ENCODE measurements at regions not wholly inside any gene's neighbourhood (a gene's known extent, or its start where the extent isn't known, plus 50 kb on each side); places are given as distances from the start of the nearest gene placed in this dataset.

- no peak for DNase-seq (ENCODE audit: low read depth)
- TF ChIP-seq, protein P1, sequence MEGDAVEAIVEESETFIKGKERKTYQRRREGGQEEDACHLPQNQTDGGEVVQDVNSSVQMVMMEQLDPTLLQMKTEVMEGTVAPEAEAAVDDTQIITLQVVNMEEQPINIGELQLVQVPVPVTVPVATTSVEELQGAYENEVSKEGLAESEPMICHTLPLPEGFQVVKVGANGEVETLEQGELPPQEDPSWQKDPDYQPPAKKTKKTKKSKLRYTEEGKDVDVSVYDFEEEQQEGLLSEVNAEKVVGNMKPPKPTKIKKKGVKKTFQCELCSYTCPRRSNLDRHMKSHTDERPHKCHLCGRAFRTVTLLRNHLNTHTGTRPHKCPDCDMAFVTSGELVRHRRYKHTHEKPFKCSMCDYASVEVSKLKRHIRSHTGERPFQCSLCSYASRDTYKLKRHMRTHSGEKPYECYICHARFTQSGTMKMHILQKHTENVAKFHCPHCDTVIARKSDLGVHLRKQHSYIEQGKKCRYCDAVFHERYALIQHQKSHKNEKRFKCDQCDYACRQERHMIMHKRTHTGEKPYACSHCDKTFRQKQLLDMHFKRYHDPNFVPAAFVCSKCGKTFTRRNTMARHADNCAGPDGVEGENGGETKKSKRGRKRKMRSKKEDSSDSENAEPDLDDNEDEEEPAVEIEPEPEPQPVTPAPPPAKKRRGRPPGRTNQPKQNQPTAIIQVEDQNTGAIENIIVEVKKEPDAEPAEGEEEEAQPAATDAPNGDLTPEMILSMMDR (conservative IDR thresholded peaks at IDR 0.05; ENCODE audit: low read depth, low read length): no peak
These were observed 651.6 kb upstream of the SOX11 start for GRCh38 chr2:5040571-5040970.

GRCh38 chr2:5041501-5041900 lies 650.7 kb upstream of the SOX11 start:
- TF ChIP-seq, protein P1 (conservative IDR thresholded peaks at IDR 0.05; ENCODE audit: low read depth, low read length): no peak
- DNase-seq (ENCODE audit: low read depth): no peak
- no peak overlapping the region for H3K4me3 ChIP-seq (ENCODE audit: low read depth, low read length)

More at GRCh38 chr2:5040571-5040970, 651.6 kb upstream of the SOX11 start:
- no peak overlapping the region for H3K4me3 ChIP-seq (ENCODE audit: low read depth, low read length)

- DNase-seq (ENCODE audit: low read depth): no peak
- TF ChIP-seq, protein P1 (conservative IDR thresholded peaks at IDR 0.05; ENCODE audit: low read depth, low read length): no peak
These were observed 649.3 kb upstream of the SOX11 start for GRCh38 chr2:5042666-5043440.

GRCh38 chr2:5051300-5051699 lies 640.9 kb upstream of the SOX11 start:
- no peak for DNase-seq (ENCODE audit: low read depth)
- TF ChIP-seq, protein P1 (conservative IDR thresholded peaks at IDR 0.05; ENCODE audit: low read depth, low read length): no peak
- no peak overlapping the region for H3K4me3 ChIP-seq (ENCODE audit: low read depth, low read length)

More at GRCh38 chr2:5042666-5043440, 649.3 kb upstream of the SOX11 start:
- H3K4me3 ChIP-seq (ENCODE audit: low read depth, low read length): no peak overlapping the region

DNA sequence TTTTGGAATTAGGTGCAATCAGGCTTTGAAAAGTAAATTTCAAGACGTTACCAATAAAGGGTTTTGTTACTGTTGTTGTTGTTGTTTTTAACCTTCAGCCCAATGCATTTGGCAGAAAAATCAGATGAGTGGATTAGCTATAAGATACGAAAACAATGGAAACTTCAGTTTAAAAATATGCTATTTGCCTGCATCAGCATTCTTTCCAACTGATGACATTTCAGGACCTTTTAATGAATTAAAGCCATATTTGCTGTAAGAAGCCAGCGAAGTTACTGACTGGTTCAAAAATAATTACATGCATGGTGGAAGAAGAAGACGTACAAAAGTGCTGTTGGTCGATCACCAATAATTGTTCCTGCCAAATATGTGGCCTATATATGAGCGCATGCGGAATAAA lies 639.3 kb upstream of the SOX11 start:
- DNase-seq (ENCODE audit: low read depth): no peak
- H3K4me3 ChIP-seq (ENCODE audit: low read depth, low read length): no peak overlapping the region
- TF ChIP-seq, protein P1 (conservative IDR thresholded peaks at IDR 0.05; ENCODE audit: low read depth, low read length): no peak

DNA sequence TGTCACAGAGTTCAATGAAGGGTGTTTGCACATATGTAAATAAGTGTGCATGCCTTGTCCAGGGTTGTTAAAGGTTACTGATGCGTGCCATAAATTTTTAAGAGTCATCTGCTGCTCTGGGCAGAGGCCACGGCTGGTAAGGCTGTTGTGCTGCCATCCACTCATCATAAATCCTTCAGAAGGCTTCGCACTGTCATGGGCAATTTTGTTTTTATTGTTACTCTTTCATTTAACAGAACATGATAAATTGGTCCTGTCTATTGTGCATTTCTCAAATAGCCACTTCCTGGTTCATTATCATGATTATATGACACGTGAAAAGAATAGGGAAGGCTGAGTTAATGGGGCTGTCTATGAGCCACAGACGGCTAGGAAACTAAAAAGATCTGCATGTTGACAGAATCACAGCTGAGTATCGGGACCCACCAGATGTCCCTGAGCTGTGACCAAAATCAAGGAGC lies 634.3 kb upstream of the SOX11 start:
- TF ChIP-seq, protein P1 (conservative IDR thresholded peaks at IDR 0.05; ENCODE audit: low read depth, low read length): no peak
- H3K4me3 ChIP-seq (ENCODE audit: low read depth, low read length): no peak overlapping the region
- DNase-seq (ENCODE audit: low read depth): no peak

DNA sequence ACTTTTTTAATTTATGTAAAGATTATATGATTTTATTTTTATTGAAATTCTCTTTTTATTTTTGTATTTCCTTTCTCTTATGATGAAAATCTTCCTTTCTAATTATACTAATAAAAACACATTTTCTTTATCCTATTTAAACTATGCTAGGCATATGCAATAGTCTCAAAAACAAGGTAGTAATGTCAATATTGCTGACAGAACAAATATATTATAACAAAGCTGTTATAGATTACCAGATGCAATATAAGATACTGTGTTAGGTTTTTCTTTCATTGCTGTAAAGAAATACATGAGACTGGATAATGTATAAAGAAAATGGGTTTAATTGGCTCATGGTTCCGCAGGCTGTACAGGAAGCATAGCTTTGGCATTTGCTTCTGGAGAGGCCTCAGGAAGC lies 631.2 kb upstream of the SOX11 start:
- H3K4me3 ChIP-seq (ENCODE audit: low read depth, low read length): no peak overlapping the region
- TF ChIP-seq, protein P1 (conservative IDR thresholded peaks at IDR 0.05; ENCODE audit: low read depth, low read length): no peak
- no peak for DNase-seq (ENCODE audit: low read depth)
